ENCODE measurements at regions not wholly inside any gene's neighbourhood (a gene's known extent, or its start where the extent isn't known, plus 50 kb on each side); places are given as distances from the start of the nearest gene placed in this dataset.

DNA sequence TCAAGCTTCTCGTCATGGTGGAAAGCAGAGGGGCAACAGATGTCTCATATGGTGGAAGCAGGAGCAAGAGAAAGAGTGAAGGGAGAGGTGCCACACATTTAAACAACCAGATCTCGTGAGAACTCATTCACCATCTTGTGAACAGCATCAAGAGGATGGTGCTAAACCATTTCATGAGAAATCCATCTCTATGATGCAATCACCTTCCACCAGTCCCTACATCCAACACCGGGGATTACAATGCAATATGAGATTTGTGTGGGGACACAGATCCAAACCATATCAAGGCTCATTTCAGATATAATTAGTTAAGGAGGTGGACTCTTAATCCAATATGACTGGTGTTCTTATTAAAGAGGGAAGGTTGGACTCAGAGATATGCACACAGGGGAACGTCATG lies 272.8 kb downstream of the KCNS3 start:
- no peak for DNase-seq (ENCODE audit: low read depth in 1 of 2, low spot score in 1 of 2)

- DNase-seq (ENCODE audit: low read depth in 1 of 2, low spot score in 1 of 2) = no peak
Measured at GRCh38 chr2:18149660-18150246, 271.3 kb downstream of the KCNS3 start.

- no peak for DNase-seq (ENCODE audit: low read depth in 1 of 2, low spot score in 1 of 2)
Measured at GRCh38 chr2:18136881-18137475, 258.5 kb downstream of the KCNS3 start.

DNA sequence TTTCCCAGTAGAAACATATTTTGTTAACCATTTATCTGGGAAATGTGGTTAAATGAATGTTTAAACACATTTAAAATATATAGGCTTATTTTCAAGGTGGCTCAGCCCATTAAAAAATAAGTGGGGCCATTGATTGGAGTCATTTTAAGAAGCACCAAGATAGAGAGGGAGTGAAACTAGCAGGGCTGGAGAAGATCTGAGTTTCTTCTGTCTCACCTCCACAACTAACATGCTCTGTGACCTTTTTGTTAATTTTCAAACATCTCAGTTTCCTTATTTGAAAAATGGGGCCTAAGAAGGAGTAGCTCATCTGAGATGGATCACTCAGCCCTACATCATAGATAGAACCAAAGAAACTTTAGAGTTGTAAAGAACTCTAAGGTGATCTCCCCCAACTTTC lies 254.8 kb downstream of the KCNS3 start:
- DNase-seq (ENCODE audit: low read depth in 1 of 2, low spot score in 1 of 2) = no peak

DNA sequence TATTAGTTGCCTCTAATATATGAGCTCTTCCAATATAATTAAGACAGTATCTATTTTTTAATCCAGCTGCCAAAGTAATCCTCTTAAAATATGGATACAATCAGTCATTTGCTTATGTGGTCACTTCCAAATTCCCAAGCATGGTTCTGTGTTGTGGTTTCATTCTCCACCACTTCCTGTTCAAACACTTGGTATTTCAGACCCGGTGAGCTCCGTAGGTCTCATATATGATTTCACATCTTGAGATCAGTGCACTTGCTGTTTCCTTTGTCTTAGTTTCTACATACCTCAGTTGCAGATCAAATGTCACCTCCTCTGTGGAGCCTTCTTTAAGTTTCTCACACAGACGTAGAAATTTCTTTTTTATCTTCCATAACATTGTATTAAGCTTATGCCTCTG lies 254.2 kb downstream of the KCNS3 start:
- no peak for DNase-seq (ENCODE audit: low read depth in 1 of 2, low spot score in 1 of 2)

- DNase-seq (ENCODE audit: low read depth in 1 of 2, low spot score in 1 of 2) = no peak
Measured at GRCh38 chr2:18131761-18132160, 253.3 kb downstream of the KCNS3 start.

- no peak for DNase-seq (ENCODE audit: low read depth in 1 of 2, low spot score in 1 of 2)
Measured at GRCh38 chr2:18129348-18129747, 250.9 kb downstream of the KCNS3 start.

DNA sequence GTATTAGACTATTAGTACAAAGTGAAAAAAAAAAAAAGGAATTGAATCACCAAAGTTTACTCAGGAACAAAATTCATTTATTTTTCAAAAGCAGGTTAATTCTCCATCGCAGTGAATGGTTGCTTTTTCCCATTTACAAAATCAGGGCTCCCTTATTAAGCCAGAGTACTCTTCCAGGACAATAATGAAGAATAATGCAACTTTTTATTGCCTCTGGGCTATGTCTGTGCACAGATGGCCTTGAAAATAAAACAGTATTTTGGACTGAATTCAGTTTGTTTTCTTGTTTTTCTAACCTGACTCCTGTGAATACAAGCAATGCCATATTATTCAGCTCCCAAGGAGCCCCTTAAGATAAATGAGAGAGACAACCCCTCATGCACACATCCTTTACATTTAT lies 246.8 kb downstream of the KCNS3 start:
- no peak for DNase-seq (ENCODE audit: low read depth in 1 of 2, low spot score in 1 of 2)

GRCh38 chr2:18124116-18124835 lies 245.8 kb downstream of the KCNS3 start:
- DNase-seq (ENCODE audit: low read depth in 1 of 2, low spot score in 1 of 2) = no peak

GRCh38 chr2:18123577-18123976 lies 245.1 kb downstream of the KCNS3 start:
- DNase-seq (ENCODE audit: low read depth in 1 of 2, low spot score in 1 of 2) = no peak

DNA sequence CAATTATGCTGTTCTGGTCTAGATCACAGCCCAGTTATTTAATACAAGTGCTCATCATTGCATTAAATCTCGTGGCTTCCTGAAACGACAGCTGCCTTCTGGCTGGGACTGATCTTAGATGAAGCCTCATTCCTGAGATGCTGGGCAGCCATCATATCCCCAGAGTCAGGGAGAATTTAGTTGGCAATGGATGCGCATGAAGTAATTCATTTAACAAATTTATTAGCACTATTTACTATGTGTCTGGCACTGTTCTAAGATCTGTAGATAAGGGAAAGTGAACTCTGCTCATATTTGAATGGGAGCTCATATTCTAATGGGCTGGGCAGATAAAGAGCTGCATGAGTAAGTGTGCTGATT lies 244.7 kb downstream of the KCNS3 start:
- DNase-seq (ENCODE audit: low read depth in 1 of 2, low spot score in 1 of 2) = no peak

DNA sequence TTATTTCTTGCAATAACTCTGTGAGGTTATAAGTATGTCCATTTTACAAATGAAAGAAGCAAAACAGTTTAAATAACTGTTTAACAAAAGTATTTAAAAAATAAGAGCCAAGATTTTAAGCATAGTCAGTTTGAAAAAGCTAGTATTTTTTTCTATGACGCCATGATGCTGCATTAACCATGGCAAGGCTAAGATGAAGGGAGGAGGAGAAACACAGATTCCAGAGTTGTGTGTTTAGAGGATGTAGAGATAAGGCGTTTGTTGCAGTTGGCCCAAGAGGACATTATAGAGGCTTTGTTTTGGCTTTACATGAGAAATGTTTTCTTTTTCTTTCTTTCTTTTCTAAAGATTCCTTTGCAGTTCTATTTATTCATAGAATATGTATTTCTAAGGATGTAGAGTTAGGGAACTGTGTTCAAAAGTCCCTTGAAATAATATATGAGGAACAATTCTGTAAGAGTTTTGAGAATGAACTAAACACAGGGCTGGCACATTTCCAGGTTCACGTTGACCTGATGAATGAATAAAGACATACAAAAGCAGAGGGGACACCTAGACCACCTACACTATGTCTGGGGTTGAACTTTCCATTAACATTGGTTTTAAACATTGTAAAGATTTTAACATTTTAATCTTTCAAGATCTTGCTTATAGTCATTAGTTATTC lies 244.2 kb downstream of the KCNS3 start:
- DNase-seq (ENCODE audit: low read depth in 1 of 2, low spot score in 1 of 2) = no peak

DNA sequence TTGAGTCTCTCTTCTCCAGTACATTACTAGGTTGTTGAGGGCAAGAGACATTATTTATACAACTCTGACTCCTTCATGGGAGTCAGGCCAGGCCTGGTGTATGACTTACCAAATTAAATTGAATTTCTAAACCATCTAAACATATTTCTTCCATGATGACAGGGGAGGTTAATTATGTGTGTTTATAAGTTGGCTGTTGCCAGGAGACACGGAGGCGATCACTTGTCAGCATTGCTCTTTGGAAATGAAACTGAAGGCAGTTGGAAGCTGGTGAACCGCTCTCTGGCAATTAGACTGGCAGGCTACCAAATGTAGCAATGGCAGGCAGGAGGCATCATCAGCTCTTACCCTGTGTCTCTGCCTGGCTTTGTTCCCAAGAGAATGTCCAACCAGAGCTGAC lies 241.4 kb downstream of the KCNS3 start:
- no peak for DNase-seq (ENCODE audit: low read depth in 1 of 2, low spot score in 1 of 2)

- DNase-seq (ENCODE audit: low read depth in 1 of 2, low spot score in 1 of 2) = no peak
Measured at GRCh38 chr2:18118703-18119102, 240.2 kb downstream of the KCNS3 start.

- no peak for DNase-seq (ENCODE audit: low read depth in 1 of 2, low spot score in 1 of 2)
Measured at GRCh38 chr2:18117592-18117991, 239.1 kb downstream of the KCNS3 start.

DNA sequence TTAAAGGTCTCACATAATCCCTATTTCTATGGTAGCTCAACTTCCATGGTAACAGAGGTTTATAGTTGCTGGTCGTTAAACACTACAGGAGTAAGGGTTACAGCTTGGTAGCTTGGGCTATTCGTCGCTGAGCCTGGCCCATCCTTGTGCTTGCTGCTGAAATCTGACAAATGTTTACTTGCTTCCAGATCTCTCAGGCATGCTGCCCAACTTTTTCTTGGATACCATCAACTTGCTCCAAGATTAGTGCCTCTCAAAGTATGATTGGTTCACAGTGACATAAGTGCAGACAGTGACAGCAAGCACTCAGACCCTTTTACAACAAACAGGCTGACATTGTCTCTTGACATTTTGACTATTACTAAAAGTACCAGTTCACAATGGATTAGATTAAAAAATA lies 231.8 kb downstream of the KCNS3 start:
- DNase-seq (ENCODE audit: low read depth in 1 of 2, low spot score in 1 of 2) = no peak

DNA sequence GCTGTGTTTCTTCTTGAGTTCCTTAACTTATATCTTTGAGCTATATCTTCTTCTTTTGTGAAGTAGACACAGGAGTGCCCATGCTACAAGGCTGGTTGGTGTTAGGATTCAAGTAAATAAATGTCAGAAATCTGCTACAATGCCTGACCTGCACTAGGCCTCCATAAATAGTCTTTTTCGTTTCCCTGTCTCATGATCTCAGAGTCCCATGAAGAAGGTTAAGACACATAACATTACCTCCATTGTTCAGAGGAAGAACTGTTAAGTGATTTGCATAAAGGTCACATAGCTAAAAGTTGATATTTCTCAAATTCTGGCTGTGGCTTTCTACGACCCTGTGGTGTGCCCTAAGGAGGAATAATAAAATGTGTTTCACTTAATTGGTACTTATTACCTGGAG lies 228.4 kb downstream of the KCNS3 start:
- DNase-seq (ENCODE audit: low read depth in 1 of 2, low spot score in 1 of 2) = no peak

- no peak for DNase-seq (ENCODE audit: low read depth in 1 of 2, low spot score in 1 of 2)
Measured at GRCh38 chr2:18105929-18106328, 227.5 kb downstream of the KCNS3 start.

DNA sequence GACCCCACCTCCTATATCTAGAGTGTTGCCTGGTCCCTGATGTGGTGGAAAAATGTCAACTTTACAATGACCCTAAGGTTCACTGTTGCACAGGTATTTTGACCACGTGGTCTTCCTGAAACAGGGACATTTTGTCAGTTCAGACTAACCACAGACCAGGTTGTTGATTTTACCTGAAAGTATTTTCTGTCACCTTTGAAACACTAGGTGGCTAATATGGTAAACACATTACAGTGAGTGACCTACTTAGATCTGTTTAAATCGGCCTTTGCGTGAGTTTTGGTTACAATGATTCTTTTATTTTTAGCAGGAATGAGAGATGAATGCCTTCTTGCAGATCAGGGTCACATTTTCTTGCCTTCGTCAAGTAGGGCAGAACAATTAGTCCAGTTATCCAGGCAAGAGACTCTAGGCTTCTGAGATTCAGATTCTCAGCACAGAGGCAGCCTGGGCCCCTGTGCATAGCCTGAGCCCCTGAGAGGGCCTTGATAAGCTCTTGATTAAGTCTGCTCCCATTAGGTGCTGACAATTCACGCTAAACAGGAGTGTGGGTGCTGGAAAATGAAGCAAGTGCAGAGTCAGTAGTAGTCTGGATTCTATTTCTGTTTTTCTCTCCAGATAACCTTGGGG lies 226.2 kb downstream of the KCNS3 start:
- DNase-seq (ENCODE audit: low read depth in 1 of 2, low spot score in 1 of 2) = no peak

DNA sequence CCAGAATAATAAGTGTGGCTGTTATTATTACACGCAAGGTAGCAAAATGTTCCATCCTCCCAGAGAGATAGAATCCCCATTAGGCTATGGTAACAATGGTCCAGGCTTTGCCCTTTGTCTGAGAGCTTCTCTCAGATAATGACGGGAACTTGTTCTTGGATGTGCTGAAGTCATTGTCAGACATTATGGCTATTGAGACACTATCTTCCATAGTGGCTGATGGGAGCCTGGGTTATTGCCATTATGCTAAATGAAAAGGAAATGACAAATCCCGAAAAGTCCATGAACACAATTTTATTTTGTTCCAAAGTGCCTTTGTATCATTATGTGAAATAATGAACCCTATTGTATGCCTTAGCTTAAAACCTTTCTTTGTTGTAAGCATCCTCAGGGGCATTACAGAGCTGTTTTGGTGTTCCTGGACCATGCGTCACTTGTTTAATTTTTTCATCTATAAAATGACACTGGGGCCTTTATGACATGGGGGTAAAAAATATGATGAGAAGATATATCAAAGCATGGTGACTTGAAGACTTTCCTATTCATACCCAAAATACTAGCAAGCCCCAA lies 218.5 kb downstream of the KCNS3 start:
- DNase-seq (ENCODE audit: low read depth in 1 of 2, low spot score in 1 of 2) = no peak

- DNase-seq (ENCODE audit: low read depth in 1 of 2, low spot score in 1 of 2) = no peak
Measured at GRCh38 chr2:18094277-18094676, 215.8 kb downstream of the KCNS3 start.

DNA sequence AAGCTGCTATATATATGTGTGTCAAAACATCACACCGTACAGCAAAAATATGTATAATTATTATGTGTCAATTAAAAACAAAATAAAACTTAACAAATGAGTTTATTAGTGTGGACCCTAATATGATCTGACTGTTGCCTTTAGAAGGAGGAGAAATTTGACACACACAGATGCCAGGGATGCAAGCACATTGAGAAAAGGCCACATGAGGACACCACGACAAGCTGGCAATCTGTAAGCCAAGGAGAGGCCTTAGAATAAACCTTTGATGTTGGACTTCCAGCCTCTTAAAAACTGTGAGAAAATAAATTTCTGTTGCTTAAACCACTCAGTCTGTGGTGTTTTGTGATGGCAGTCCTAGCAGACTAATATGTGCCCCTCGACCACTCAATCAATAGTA lies 214.7 kb downstream of the KCNS3 start:
- no peak for DNase-seq (ENCODE audit: low read depth in 1 of 2, low spot score in 1 of 2)

Measured in stimulated activated CD4-positive, alpha-beta T cell treated with anti-CD3 and anti-CD28 coated beads, Interleukin-15, amount 100 ng/mL, for 1 hour (primary cell).